Common myeloid progenitor, CD34-positive (primary cell): ENCODE measurements at regions not wholly inside any gene's neighbourhood (a gene's known extent, or its start where the extent isn't known, plus 50 kb on each side); places are given as distances from the start of the nearest gene placed in this dataset.
"Not testable (repeated sequence)": the region's sequence is repeated elsewhere in the genome, so short reads cannot be mapped to it uniquely, and the experiment has no call there.

Source experiments
- CTCF ChIA-PET: fragments of 350-600 bp; sonication (Branson Sonifier 250); formaldehyde crosslinking; loops from one replicate; lab custom pipeline; 2021; ENCODE audit warnings: antibody characterized with exemption; lab: Charles Lee
- POLR2A ChIA-PET: fragments of 350-600 bp; sonication (Branson Sonifier 250); formaldehyde crosslinking; loops from one replicate; lab custom pipeline; 2021; ENCODE audit warnings: antibody characterized with exemption; lab: Charles Lee
- DNase-seq, 3 donors: peaks; one replicate each; pipeline versions ENCODE4 v3.0.0 to v3.0.0-alpha.2; 2013
- H3K27ac ChIP-seq, 2 experiments: 1 replicate in 1 of 2; 2 replicates in 1 of 2; pipeline ENCODE4 v1.7.0; 2013; ENCODE audit warnings: inconsistent platforms in 2 of 2, low read length in 2 of 2, mild to moderate bottlenecking in 2 of 2, low read depth in 1 of 2, moderate library complexity in 1 of 2; ENCODE audit not compliant: severe bottlenecking in 2 of 2, insufficient read depth in 1 of 2, poor library complexity in 1 of 2
- H3K27me3 ChIP-seq, 5 experiments: replicated peaks in 2 of 5; 1 replicate in 3 of 5; 2 replicates in 2 of 5; pipeline versions ENCODE4 v1.6.1 to v1.7.0; 2013; ENCODE audit warnings: low read length in 4 of 5, mild to moderate bottlenecking in 2 of 5, moderate library complexity in 2 of 5, inconsistent platforms in 1 of 5; ENCODE audit not compliant: insufficient read depth in 5 of 5, control insufficient read depth in 4 of 5
- H3K36me3 ChIP-seq, 4 experiments: 1 replicate in 2 of 4; 2 replicates in 2 of 4; pipeline versions ENCODE4 v1.6.1 to v1.7.0; 2013; ENCODE audit warnings: low read length in 3 of 4, control low read depth in 1 of 4, mild to moderate bottlenecking in 1 of 4; ENCODE audit not compliant: control insufficient read depth in 4 of 4, insufficient read depth in 4 of 4
- H3K4me1 ChIP-seq, 4 experiments: 1 replicate in 3 of 4; 2 replicates in 1 of 4; pipeline versions ENCODE4 v1.6.1 to v1.7.1; 2013; ENCODE audit warnings: low read length in 3 of 4, mild to moderate bottlenecking in 3 of 4, control low read depth in 1 of 4, inconsistent platforms in 1 of 4, moderate library complexity in 1 of 4; ENCODE audit not compliant: control insufficient read depth in 4 of 4, insufficient read depth in 4 of 4; ENCODE audit errors: control extremely low read depth in 1 of 4
- H3K4me3 ChIP-seq, 7 experiments: 1 replicate in 4 of 7; 2 replicates in 3 of 7; pipeline versions ENCODE4 v1.5.1 to v1.7.0; 2013; ENCODE audit warnings: mild to moderate bottlenecking in 7 of 7, low read length in 6 of 7, moderate library complexity in 6 of 7, inconsistent platforms in 2 of 7, low read depth in 2 of 7, control low read depth in 1 of 7; ENCODE audit not compliant: insufficient read depth in 4 of 7, control insufficient read depth in 1 of 7; ENCODE audit errors: extremely low read depth in 1 of 7
- H3K9me3 ChIP-seq, 5 experiments: 1 replicate in 4 of 5; 2 replicates in 1 of 5; pipeline versions ENCODE4 v1.6.1 to v1.7.1; 2013; ENCODE audit warnings: low read length in 4 of 5, mild to moderate bottlenecking in 2 of 5, inconsistent platforms in 1 of 5, low read depth in 1 of 5, moderate library complexity in 1 of 5; ENCODE audit not compliant: control insufficient read depth in 4 of 5, insufficient read depth in 2 of 5; ENCODE audit errors: control extremely low read depth in 1 of 5
- WGBS: methylation state at CpG from one replicate; pipeline ENCODE4 v1.1.5; 2013; ENCODE audit not compliant: insufficient coverage; 5-methylcytosine and 5-hydroxymethylcytosine counted together

GRCh38 chr20:47927385-47927851 lies 142.1 kb upstream of the SULF2 start:
- no peak overlapping the region for H3K4me3 ChIP-seq
- no peaks in the 10 kb centered on the region for H3K36me3 ChIP-seq
- H3K27me3 ChIP-seq = peaks cover 2 to 13% (median 6%) of the 10 kb centered on the region in 5 experiments
- no peaks in the 10 kb centered on the region for H3K9me3 ChIP-seq
- WGBS = 97% methylated on average over 5 of the region's 5 CpGs
- ChIA-PET POLR2A (no interaction called here), CTCF (no interaction called here)
- H3K27ac ChIP-seq = no peak overlapping the region
- no peaks in the 10 kb centered on the region for H3K4me1 ChIP-seq
- DNase-seq = no peak

GRCh38 chr20:47926731-47927130 lies 141.4 kb upstream of the SULF2 start:
- H3K4me1 ChIP-seq = no peaks in the 10 kb centered on the region
- WGBS = 100% methylated on average over 2 of the region's 4 CpGs
- H3K36me3 ChIP-seq = no peaks in the 10 kb centered on the region
- no peak overlapping the region for H3K27ac ChIP-seq
- ChIA-PET POLR2A (interaction anchor here (0.6 kb wide), 1 partner anchor 16 kb away, joined by 3 read pairs; no protein-coding TSS in a partner anchor), CTCF (no interaction called here)
- H3K9me3 ChIP-seq = no peaks in the 10 kb centered on the region
- H3K4me3 ChIP-seq = no peak overlapping the region
- peaks cover 2 to 15% (median 6%) of the 10 kb centered on the region in 5 experiments for H3K27me3 ChIP-seq
- DNase-seq = no peak

- DNase-seq = no peak
- Histone ChIP-seq H3K4me1 (no peaks in the 10 kb centered on the region), H3K27me3 (peaks cover 2 to 17% (median 8%) of the 10 kb centered on the region in 5 experiments), H3K4me3 (no peak overlapping the region), H3K27ac (no peak overlapping the region), H3K9me3 (no peaks in the 10 kb centered on the region), H3K36me3 (no peaks in the 10 kb centered on the region)
- 87% methylated on average over 3 of the region's 3 CpGs for WGBS
- POLR2A ChIA-PET = no interaction called here
- CTCF ChIA-PET = no interaction called here
Observed at GRCh38 chr20:47925593-47925992, 140.3 kb upstream of the SULF2 start.

GRCh38 chr20:47922269-47922668 lies 137.0 kb upstream of the SULF2 start:
- Histone ChIP-seq H3K27ac (no peak overlapping the region), H3K9me3 (peaks cover 0 to 14% (median 8%) of the 10 kb centered on the region in 5 experiments), H3K27me3 (peaks cover 2 to 20% (median 8%) of the 10 kb centered on the region in 5 experiments), H3K4me3 (no peak overlapping the region), H3K4me1 (no peaks in the 10 kb centered on the region), H3K36me3 (no peaks in the 10 kb centered on the region)
- no peak for DNase-seq
- CTCF ChIA-PET = interaction anchor here (1.5 kb wide), 1 partner anchor 27 kb away, joined by 3 read pairs; no protein-coding TSS in a partner anchor
- no CpG with 5 or more reads among the region's 4 CpGs for WGBS
- POLR2A ChIA-PET = no interaction called here

GRCh38 chr20:47921829-47922228 lies 136.5 kb upstream of the SULF2 start:
- H3K4me3 ChIP-seq, H3K27ac ChIP-seq, H3K36me3 ChIP-seq, DNase-seq, H3K4me1 ChIP-seq, POLR2A ChIA-PET: not testable (repeated sequence)
- CTCF ChIA-PET = interaction anchor here (1.5 kb wide), 1 partner anchor 27 kb away, joined by 3 read pairs; no protein-coding TSS in a partner anchor
- WGBS = no CpG with 5 or more reads among the region's 9 CpGs
- peaks cover 0 to 17% (median 8%) of the 10 kb centered on the region in 5 experiments for H3K9me3 ChIP-seq
- H3K27me3 ChIP-seq = peaks cover 2 to 20% (median 8%) of the 10 kb centered on the region in 5 experiments

GRCh38 chr20:47921408-47921807 lies 136.1 kb upstream of the SULF2 start:
- Histone ChIP-seq H3K9me3 (peaks cover 0 to 19% (median 12%) of the 10 kb centered on the region in 5 experiments), H3K4me1 (no peaks in the 10 kb centered on the region), H3K36me3 (no peaks in the 10 kb centered on the region), H3K27me3 (peaks cover 2 to 20% (median 8%) of the 10 kb centered on the region in 5 experiments), H3K27ac (no peak overlapping the region), H3K4me3 (no peak overlapping the region)
- no peak for DNase-seq
- ChIA-PET CTCF (interaction anchor here (1.5 kb wide), 1 partner anchor 26 kb away, joined by 3 read pairs; no protein-coding TSS in a partner anchor), POLR2A (no interaction called here)
- WGBS = 100% methylated on average over 1 of the region's 6 CpGs

GRCh38 chr20:47917549-47918070 lies 132.3 kb upstream of the SULF2 start:
- H3K4me3 ChIP-seq = no peak overlapping the region
- ChIA-PET CTCF (no interaction called here), POLR2A (no interaction called here)
- no peaks in the 10 kb centered on the region for H3K4me1 ChIP-seq
- H3K9me3 ChIP-seq = peaks cover 0 to 19% (median 14%) of the 10 kb centered on the region in 5 experiments
- WGBS = 100% methylated on average over 2 of the region's 2 CpGs
- DNase-seq = no peak
- H3K36me3 ChIP-seq = no peaks in the 10 kb centered on the region
- H3K27me3 ChIP-seq = peaks cover 0 to 7% (median 2%) of the 10 kb centered on the region in 5 experiments
- no peak overlapping the region for H3K27ac ChIP-seq
